HFF-Myc (cell line): ENCODE measurements at regions not wholly inside any gene's neighbourhood (a gene's known extent, or its start where the extent isn't known, plus 50 kb on each side); places are given as distances from the start of the nearest gene placed in this dataset.

Source experiments
- DNase-seq: peaks from one replicate; pipeline ENCODE4 v3.0.0-alpha.2; 2011; ENCODE audit warnings: low read depth; ENCODE audit errors: extremely low read depth
- H3K4me3 ChIP-seq: replicated peaks from 2 replicates; pipeline ENCODE4 v1.5.1; 2011; ENCODE audit warnings: low read depth, mild to moderate bottlenecking, control low read depth, low read length
- TF ChIP-seq, protein P1 (sequence below): IDR thresholded peaks from 2 replicates; pipeline ENCODE4 v1.5.1; 2012; ENCODE audit warnings: mild to moderate bottlenecking, low read depth, low read length, control low read depth; ENCODE audit errors: missing control alignments

DNA sequence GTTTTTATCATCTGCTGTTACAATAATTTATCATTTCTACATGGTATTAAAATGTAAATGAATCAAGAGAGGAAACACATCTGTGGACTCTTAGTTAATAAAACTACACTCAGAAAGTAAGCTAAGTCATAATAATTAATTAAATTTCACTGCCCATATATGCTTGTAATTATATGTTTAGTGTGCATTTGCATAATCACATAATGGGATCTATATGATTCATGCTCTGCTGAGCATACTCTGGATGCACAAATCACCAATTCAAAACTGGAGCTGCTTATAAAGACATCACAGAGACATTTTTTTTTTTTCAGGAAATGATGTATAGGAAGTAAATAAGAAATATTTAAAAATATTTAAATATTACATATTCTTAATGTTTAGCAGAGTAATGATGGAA lies 151.6 kb upstream of the STEAP4 start:
- TF ChIP-seq, protein P1, sequence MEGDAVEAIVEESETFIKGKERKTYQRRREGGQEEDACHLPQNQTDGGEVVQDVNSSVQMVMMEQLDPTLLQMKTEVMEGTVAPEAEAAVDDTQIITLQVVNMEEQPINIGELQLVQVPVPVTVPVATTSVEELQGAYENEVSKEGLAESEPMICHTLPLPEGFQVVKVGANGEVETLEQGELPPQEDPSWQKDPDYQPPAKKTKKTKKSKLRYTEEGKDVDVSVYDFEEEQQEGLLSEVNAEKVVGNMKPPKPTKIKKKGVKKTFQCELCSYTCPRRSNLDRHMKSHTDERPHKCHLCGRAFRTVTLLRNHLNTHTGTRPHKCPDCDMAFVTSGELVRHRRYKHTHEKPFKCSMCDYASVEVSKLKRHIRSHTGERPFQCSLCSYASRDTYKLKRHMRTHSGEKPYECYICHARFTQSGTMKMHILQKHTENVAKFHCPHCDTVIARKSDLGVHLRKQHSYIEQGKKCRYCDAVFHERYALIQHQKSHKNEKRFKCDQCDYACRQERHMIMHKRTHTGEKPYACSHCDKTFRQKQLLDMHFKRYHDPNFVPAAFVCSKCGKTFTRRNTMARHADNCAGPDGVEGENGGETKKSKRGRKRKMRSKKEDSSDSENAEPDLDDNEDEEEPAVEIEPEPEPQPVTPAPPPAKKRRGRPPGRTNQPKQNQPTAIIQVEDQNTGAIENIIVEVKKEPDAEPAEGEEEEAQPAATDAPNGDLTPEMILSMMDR: no peak
- no peak for DNase-seq

GRCh38 chr7:88457320-88457719 lies 150.6 kb upstream of the STEAP4 start:
- TF ChIP-seq, protein P1: no peak
- no peak overlapping the region for H3K4me3 ChIP-seq
- DNase-seq: no peak

More for the DNA sequence above, 151.6 kb upstream of the STEAP4 start:
- no peak overlapping the region for H3K4me3 ChIP-seq

- H3K4me3 ChIP-seq: no peak overlapping the region
- DNase-seq: no peak
- TF ChIP-seq, protein P1: no peak
Observed at GRCh38 chr7:88456490-88456889, 149.8 kb upstream of the STEAP4 start.

- no peak for DNase-seq
- H3K4me3 ChIP-seq: no peak overlapping the region
- TF ChIP-seq, protein P1: no peak
Observed at GRCh38 chr7:88455696-88456095, 149.0 kb upstream of the STEAP4 start.

GRCh38 chr7:88452646-88453045 lies 146.0 kb upstream of the STEAP4 start:
- no peak overlapping the region for H3K4me3 ChIP-seq
- no peak for DNase-seq
- TF ChIP-seq, protein P1: no peak

- TF ChIP-seq, protein P1: no peak
- no peak overlapping the region for H3K4me3 ChIP-seq
Observed at GRCh38 chr7:88450874-88451273, 144.2 kb upstream of the STEAP4 start.

GRCh38 chr7:88449410-88449809 lies 142.7 kb upstream of the STEAP4 start:
- DNase-seq: no peak
- TF ChIP-seq, protein P1: no peak

More at GRCh38 chr7:88450874-88451273, 144.2 kb upstream of the STEAP4 start:
- no peak for DNase-seq

More at GRCh38 chr7:88449410-88449809, 142.7 kb upstream of the STEAP4 start:
- H3K4me3 ChIP-seq: no peak overlapping the region
